ENCODE measurements at regions not wholly inside any gene's neighbourhood (a gene's known extent, or its start where the extent isn't known, plus 50 kb on each side); places are given as distances from the start of the nearest gene placed in this dataset.

- no peak for TF ChIP-seq CTCF (IDR thresholded peaks at IDR 0.05)
- TF ChIP-seq ZFX (IDR thresholded peaks at IDR 0.05; ENCODE audit: borderline replicate concordance) = no peak
Measured at GRCh38 chr3:21803604-21804003, 52.6 kb upstream of the ZNF385D start.

All from 22Rv1 (cell line).